ENCODE measurements at regions not wholly inside any gene's neighbourhood (a gene's known extent, or its start where the extent isn't known, plus 50 kb on each side); places are given as distances from the start of the nearest gene placed in this dataset.

GRCh38 chr2:200230716-200231115, 75.8 kb upstream of the SPATS2L start:
- Histone ChIP-seq H3K4me3 (no peak overlapping the region), H3K27ac (no peak overlapping the region)
- no peak for TF ChIP-seq CTCF (IDR thresholded peaks at IDR 0.05)
- DNase-seq (ENCODE audit: low spot score) = no peak

GRCh38 chr2:200235533-200235932, 71.0 kb upstream of the SPATS2L start:
- Histone ChIP-seq H3K27ac (no peak overlapping the region), H3K4me3 (no peak overlapping the region)
- DNase-seq (ENCODE audit: low spot score) = no peak
- no peak for TF ChIP-seq CTCF (IDR thresholded peaks at IDR 0.05)

GRCh38 chr2:200239216-200239615, 67.3 kb upstream of the SPATS2L start:
- no peak for DNase-seq (ENCODE audit: low spot score)
- no peak overlapping the region for H3K4me3 ChIP-seq
- TF ChIP-seq CTCF (IDR thresholded peaks at IDR 0.05) = no peak
- H3K27ac ChIP-seq = no peak overlapping the region

- Histone ChIP-seq H3K4me3 (no peak overlapping the region), H3K27ac (no peak overlapping the region)
- no peak for DNase-seq (ENCODE audit: low spot score)
- no peak for TF ChIP-seq CTCF (IDR thresholded peaks at IDR 0.05)
These were observed 63.9 kb upstream of the SPATS2L start for GRCh38 chr2:200242570-200242969.

- no peak overlapping the region for H3K27ac ChIP-seq
- peak overlapping the region; percentile 23 for H3K4me3 ChIP-seq
- TF ChIP-seq CTCF (IDR thresholded peaks at IDR 0.05) = no peak
- no peak for DNase-seq (ENCODE audit: low spot score)
These were observed 63.1 kb upstream of the SPATS2L start for GRCh38 chr2:200243441-200243840.

GRCh38 chr2:200244111-200244510, 62.4 kb upstream of the SPATS2L start:
- DNase-seq (ENCODE audit: low spot score) = no peak
- Histone ChIP-seq H3K4me3 (no peak overlapping the region), H3K27ac (no peak overlapping the region)
- no peak for TF ChIP-seq CTCF (IDR thresholded peaks at IDR 0.05)

- DNase-seq (ENCODE audit: low spot score) = no peak
These were observed 59.0 kb upstream of the SPATS2L start for GRCh38 chr2:200247494-200247893.

More at GRCh38 chr2:200247494-200247893, 59.0 kb upstream of the SPATS2L start:
- Histone ChIP-seq H3K4me3 (no peak overlapping the region), H3K27ac (no peak overlapping the region)
- no peak for TF ChIP-seq CTCF (IDR thresholded peaks at IDR 0.05)
